ENCODE measurements at regions not wholly inside any gene's neighbourhood (a gene's known extent, or its start where the extent isn't known, plus 50 kb on each side); places are given as distances from the start of the nearest gene placed in this dataset.

- no peaks in the 10 kb centered on the region for H3K27me3 ChIP-seq
- peak overlapping the region; percentile 60; the same call in 1 of the 2 replicates for H3K27ac ChIP-seq
- peaks cover 75% of the 10 kb centered on the region for H3K4me1 ChIP-seq
- H3K9ac ChIP-seq: no peak overlapping the region; the same call in 1 of the 2 replicates
- H3K36me3 ChIP-seq: no peaks in the 10 kb centered on the region
- no peak overlapping the region for H3K4me3 ChIP-seq
- H3K4me2 ChIP-seq: peak overlapping the region; percentile 79
- H3K9me3 ChIP-seq: peaks cover 22% of the 10 kb centered on the region; the same call in 1 of the 2 replicates
- no peak for TF ChIP-seq Cebpa-rat (IDR thresholded peaks at IDR 0.05)
- no peaks in the 10 kb centered on the region for H4K20me1 ChIP-seq
Observed at GRCh38 chr12:98373025-98373554, 142.3 kb upstream of the TMPO start.

GRCh38 chr12:98374007-98374406 is 141.4 kb upstream of the TMPO start:
- Histone ChIP-seq H3K27ac (peak overlapping the region; percentile 69; the same call in 1 of the 2 replicates), H3K9me3 (peaks cover 22% of the 10 kb centered on the region; the same call in 1 of the 2 replicates), H3K4me2 (peak overlapping the region; percentile 79), H3K4me3 (no peak overlapping the region), H3K4me1 (peaks cover 75% of the 10 kb centered on the region), H3K27me3 (no peaks in the 10 kb centered on the region), H3K9ac (peak overlapping the region; percentile 16; the same call in 1 of the 2 replicates), H3K36me3 (no peaks in the 10 kb centered on the region), H4K20me1 (no peaks in the 10 kb centered on the region)
- TF ChIP-seq Cebpa-rat (IDR thresholded peaks at IDR 0.05): no peak

GRCh38 chr12:98379106-98379505 is 136.3 kb upstream of the TMPO start:
- no peak overlapping the region for H3K27ac ChIP-seq
- H3K9me3 ChIP-seq: no peaks in the 10 kb centered on the region
- H4K20me1 ChIP-seq: no peaks in the 10 kb centered on the region
- no peaks in the 10 kb centered on the region for H3K27me3 ChIP-seq
- no peak for TF ChIP-seq Cebpa-rat (IDR thresholded peaks at IDR 0.05)
- H3K4me3 ChIP-seq: no peak overlapping the region
- no peak overlapping the region for H3K4me2 ChIP-seq
- H3K36me3 ChIP-seq: no peaks in the 10 kb centered on the region
- no peak overlapping the region for H3K9ac ChIP-seq
- H3K4me1 ChIP-seq: peaks cover 36% of the 10 kb centered on the region

GRCh38 chr12:98385641-98386040 is 129.7 kb upstream of the TMPO start:
- 0 out of 2 replicates have a peak, but pooled peaks cover 6% of the 10 kb centered on the region for H3K9me3 ChIP-seq
- no peaks in the 10 kb centered on the region for H4K20me1 ChIP-seq
- no peak overlapping the region for H3K4me2 ChIP-seq
- H3K4me1 ChIP-seq: peaks cover 7% of the 10 kb centered on the region
- no peaks in the 10 kb centered on the region for H3K36me3 ChIP-seq
- H3K27ac ChIP-seq: no peak overlapping the region
- no peaks in the 10 kb centered on the region for H3K27me3 ChIP-seq
- H3K4me3 ChIP-seq: no peak overlapping the region
- no peak for TF ChIP-seq Cebpa-rat (IDR thresholded peaks at IDR 0.05)
- no peak overlapping the region for H3K9ac ChIP-seq

- Histone ChIP-seq H3K9me3 (0 out of 2 replicates have a peak, but pooled peaks cover 6% of the 10 kb centered on the region), H3K4me2 (no peak overlapping the region), H3K27ac (no peak overlapping the region), H3K36me3 (no peaks in the 10 kb centered on the region), H4K20me1 (no peaks in the 10 kb centered on the region), H3K4me1 (peaks cover 25% of the 10 kb centered on the region), H3K9ac (no peak overlapping the region), H3K4me3 (no peak overlapping the region), H3K27me3 (no peaks in the 10 kb centered on the region)
- TF ChIP-seq Cebpa-rat (IDR thresholded peaks at IDR 0.05): no peak
Observed at GRCh38 chr12:98387444-98387843, 127.9 kb upstream of the TMPO start.

GRCh38 chr12:98388126-98388525 is 127.3 kb upstream of the TMPO start:
- no peak for TF ChIP-seq Cebpa-rat (IDR thresholded peaks at IDR 0.05)
- Histone ChIP-seq H3K9me3 (0 out of 2 replicates have a peak, but pooled peaks cover 6% of the 10 kb centered on the region), H3K4me3 (no peak overlapping the region), H3K9ac (no peak overlapping the region), H4K20me1 (no peaks in the 10 kb centered on the region), H3K27ac (no peak overlapping the region), H3K36me3 (no peaks in the 10 kb centered on the region), H3K4me1 (peaks cover 31% of the 10 kb centered on the region), H3K27me3 (no peaks in the 10 kb centered on the region), H3K4me2 (no peak overlapping the region)

GRCh38 chr12:98389593-98389992 is 125.8 kb upstream of the TMPO start:
- Histone ChIP-seq H3K27ac (no peak overlapping the region), H3K36me3 (no peaks in the 10 kb centered on the region), H3K9me3 (0 out of 2 replicates have a peak, but pooled peaks cover 6% of the 10 kb centered on the region), H3K4me1 (peaks cover 37% of the 10 kb centered on the region), H3K27me3 (no peaks in the 10 kb centered on the region), H3K4me3 (no peak overlapping the region), H3K4me2 (no peak overlapping the region), H3K9ac (no peak overlapping the region), H4K20me1 (no peaks in the 10 kb centered on the region)
- TF ChIP-seq Cebpa-rat (IDR thresholded peaks at IDR 0.05): no peak

GRCh38 chr12:98397323-98398105 is 117.9 kb upstream of the TMPO start:
- H3K4me1 ChIP-seq: peaks cover 83% of the 10 kb centered on the region
- H3K36me3 ChIP-seq: no peaks in the 10 kb centered on the region
- H3K4me3 ChIP-seq: peak overlapping the region; percentile 58
- H3K4me2 ChIP-seq: peak overlapping the region; percentile 81
- no peaks in the 10 kb centered on the region for H3K27me3 ChIP-seq
- peak overlapping the region; percentile 56; the same call in 1 of the 2 replicates for H3K27ac ChIP-seq
- H4K20me1 ChIP-seq: no peaks in the 10 kb centered on the region
- no peaks in the 10 kb centered on the region for H3K9me3 ChIP-seq
- peak overlapping the region; percentile 23; the same call in 1 of the 2 replicates for H3K9ac ChIP-seq
- TF ChIP-seq Cebpa-rat (IDR thresholded peaks at IDR 0.05): no peak

GRCh38 chr12:98399532-98399931 is 115.9 kb upstream of the TMPO start:
- no peak for TF ChIP-seq Cebpa-rat (IDR thresholded peaks at IDR 0.05)
- H3K27ac ChIP-seq: peak overlapping the region; percentile 47; the same call in 1 of the 2 replicates
- H3K4me3 ChIP-seq: no peak overlapping the region
- no peaks in the 10 kb centered on the region for H3K36me3 ChIP-seq
- H3K4me2 ChIP-seq: peak overlapping the region; percentile 80
- H3K9ac ChIP-seq: peak overlapping the region; percentile 2; the same call in 1 of the 2 replicates
- H3K4me1 ChIP-seq: peaks cover 92% of the 10 kb centered on the region
- peaks cover under 1% of the 10 kb centered on the region; the same call in 1 of the 2 replicates for H3K9me3 ChIP-seq
- H4K20me1 ChIP-seq: no peaks in the 10 kb centered on the region
- H3K27me3 ChIP-seq: no peaks in the 10 kb centered on the region

- H3K9ac ChIP-seq: no peak overlapping the region
- peaks cover 88% of the 10 kb centered on the region for H3K4me1 ChIP-seq
- peak overlapping the region; percentile 80 for H3K4me2 ChIP-seq
- H3K27ac ChIP-seq: peak overlapping the region; percentile 54
- TF ChIP-seq Cebpa-rat (IDR thresholded peaks at IDR 0.05): no peak
- H4K20me1 ChIP-seq: no peaks in the 10 kb centered on the region
- 0 out of 2 replicates have a peak overlapping the region, but pooled peaks have one; percentile 24 for H3K4me3 ChIP-seq
- H3K27me3 ChIP-seq: no peaks in the 10 kb centered on the region
- peaks cover 15% of the 10 kb centered on the region; the same call in 1 of the 2 replicates for H3K9me3 ChIP-seq
- no peaks in the 10 kb centered on the region for H3K36me3 ChIP-seq
Observed at GRCh38 chr12:98401427-98401826, 114.0 kb upstream of the TMPO start.

Data from BLaER1 (cell line).